ENCODE measurements at regions not wholly inside any gene's neighbourhood (a gene's known extent, or its start where the extent isn't known, plus 50 kb on each side); places are given as distances from the start of the nearest gene placed in this dataset.
"Not testable (repeated sequence)": the region's sequence is repeated elsewhere in the genome, so short reads cannot be mapped to it uniquely, and the experiment has no call there.

DNA sequence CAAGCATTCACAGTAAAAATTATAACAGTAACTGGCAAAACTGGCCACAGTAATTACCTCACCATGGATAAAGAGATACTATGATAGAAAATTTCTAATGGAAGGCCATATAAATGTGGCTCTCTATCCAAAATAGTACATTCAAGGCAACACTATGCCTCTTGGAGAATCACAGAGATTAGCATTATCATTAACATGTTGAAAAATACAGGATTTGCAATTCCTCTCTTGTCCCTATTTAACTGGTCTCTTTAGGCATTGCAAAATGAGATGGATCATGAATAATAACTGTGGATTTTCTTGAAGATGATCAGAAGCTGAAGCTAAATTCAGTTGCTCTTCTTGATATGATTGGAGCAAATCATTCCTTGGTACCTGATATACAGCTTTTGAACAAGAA, 100.8 kb upstream of the HGF start:
- DNase-seq (no peak), ATAC-seq (no peak)
- intact Hi-C loops (cut with DNase I) = no loop called here
- TF ChIP-seq, protein P1, sequence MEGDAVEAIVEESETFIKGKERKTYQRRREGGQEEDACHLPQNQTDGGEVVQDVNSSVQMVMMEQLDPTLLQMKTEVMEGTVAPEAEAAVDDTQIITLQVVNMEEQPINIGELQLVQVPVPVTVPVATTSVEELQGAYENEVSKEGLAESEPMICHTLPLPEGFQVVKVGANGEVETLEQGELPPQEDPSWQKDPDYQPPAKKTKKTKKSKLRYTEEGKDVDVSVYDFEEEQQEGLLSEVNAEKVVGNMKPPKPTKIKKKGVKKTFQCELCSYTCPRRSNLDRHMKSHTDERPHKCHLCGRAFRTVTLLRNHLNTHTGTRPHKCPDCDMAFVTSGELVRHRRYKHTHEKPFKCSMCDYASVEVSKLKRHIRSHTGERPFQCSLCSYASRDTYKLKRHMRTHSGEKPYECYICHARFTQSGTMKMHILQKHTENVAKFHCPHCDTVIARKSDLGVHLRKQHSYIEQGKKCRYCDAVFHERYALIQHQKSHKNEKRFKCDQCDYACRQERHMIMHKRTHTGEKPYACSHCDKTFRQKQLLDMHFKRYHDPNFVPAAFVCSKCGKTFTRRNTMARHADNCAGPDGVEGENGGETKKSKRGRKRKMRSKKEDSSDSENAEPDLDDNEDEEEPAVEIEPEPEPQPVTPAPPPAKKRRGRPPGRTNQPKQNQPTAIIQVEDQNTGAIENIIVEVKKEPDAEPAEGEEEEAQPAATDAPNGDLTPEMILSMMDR (IDR thresholded peaks at IDR 0.05) = no peak
- H3K4me1 ChIP-seq = no peaks in the 10 kb centered on the region
- no peak overlapping the region for H3K4me3 ChIP-seq
- H3K9me3 ChIP-seq = peaks cover 0 to 3% (median 0%) of the 10 kb centered on the region in 11 donors
- H3K36me3 ChIP-seq = no peaks in the 10 kb centered on the region
- H3K27ac ChIP-seq = no peak overlapping the region
- no peaks in the 10 kb centered on the region for H3K27me3 ChIP-seq

DNA sequence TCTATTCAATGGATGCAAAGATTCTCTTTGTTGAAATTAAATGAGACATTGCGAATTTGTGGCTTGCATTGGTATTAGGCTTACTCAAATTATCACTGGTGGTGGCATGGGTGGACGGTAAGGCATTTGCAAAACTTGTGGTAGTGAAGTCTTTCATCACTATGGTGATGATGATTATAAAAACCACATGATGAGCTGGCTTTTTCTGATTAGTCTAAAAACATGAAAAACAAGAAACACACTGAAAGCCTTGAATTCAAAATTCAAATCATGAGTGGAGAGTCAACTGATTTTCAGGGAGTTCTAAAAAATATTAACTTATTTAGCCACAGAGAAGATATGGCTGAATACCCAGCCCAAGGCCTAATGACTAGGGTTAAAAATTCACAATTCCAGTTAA, 99.8 kb upstream of the HGF start:
- no peaks in the 10 kb centered on the region for H3K4me1 ChIP-seq
- H3K4me3 ChIP-seq = no peak overlapping the region
- 82 to 93% methylated on average over 2 of the region's 2 CpGs for WGBS, 2 donors
- no peak overlapping the region for H3K27ac ChIP-seq
- H3K27me3 ChIP-seq = no peaks in the 10 kb centered on the region
- H3K36me3 ChIP-seq = no peaks in the 10 kb centered on the region
- peaks cover 0 to 3% (median 0%) of the 10 kb centered on the region in 11 donors for H3K9me3 ChIP-seq
- DNase-seq (no peak), ATAC-seq (no peak)
- TF ChIP-seq, protein P1 (IDR thresholded peaks at IDR 0.05) = no peak
- intact Hi-C loops (cut with DNase I) = loop anchor here in 1 of 10 donors (10.0 kb wide), 1 partner anchor 45 kb away; no protein-coding TSS in a partner anchor

DNA sequence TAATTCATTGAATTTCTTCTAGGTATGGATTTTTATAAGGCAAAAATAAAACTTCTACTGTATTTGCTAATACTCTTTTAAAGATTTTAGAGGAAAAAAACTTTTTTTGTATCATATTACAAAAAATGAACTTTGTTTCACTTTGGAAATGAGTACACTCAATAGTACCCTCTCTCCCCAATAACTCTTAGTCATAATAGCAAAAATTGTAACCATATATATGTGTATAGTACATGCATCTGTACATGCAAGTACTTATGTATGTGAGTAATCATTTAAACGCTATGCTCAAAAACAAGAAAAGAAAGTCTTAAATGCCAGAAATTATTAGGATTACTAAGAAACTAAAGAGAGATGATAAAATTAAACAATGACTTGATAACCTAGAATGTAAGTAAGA, 95.9 kb upstream of the HGF start:
- Histone ChIP-seq H3K27me3 (no peaks in the 10 kb centered on the region), H3K27ac (no peak overlapping the region), H3K36me3 (no peaks in the 10 kb centered on the region), H3K4me3 (no peak overlapping the region), H3K9me3 (peaks cover 0 to 5% (median 0%) of the 10 kb centered on the region in 11 donors), H3K4me1 (no peaks in the 10 kb centered on the region)
- WGBS, 2 donors = 95 to 96% methylated on average over 1 of the region's 1 CpG
- ATAC-seq = no peak
- TF ChIP-seq, protein P1 (IDR thresholded peaks at IDR 0.05) = no peak
- no peak for DNase-seq
- intact Hi-C loops (cut with DNase I) = loop anchor here in 1 of 10 donors (10.0 kb wide), 1 partner anchor 49 kb away; no protein-coding TSS in a partner anchor

DNA sequence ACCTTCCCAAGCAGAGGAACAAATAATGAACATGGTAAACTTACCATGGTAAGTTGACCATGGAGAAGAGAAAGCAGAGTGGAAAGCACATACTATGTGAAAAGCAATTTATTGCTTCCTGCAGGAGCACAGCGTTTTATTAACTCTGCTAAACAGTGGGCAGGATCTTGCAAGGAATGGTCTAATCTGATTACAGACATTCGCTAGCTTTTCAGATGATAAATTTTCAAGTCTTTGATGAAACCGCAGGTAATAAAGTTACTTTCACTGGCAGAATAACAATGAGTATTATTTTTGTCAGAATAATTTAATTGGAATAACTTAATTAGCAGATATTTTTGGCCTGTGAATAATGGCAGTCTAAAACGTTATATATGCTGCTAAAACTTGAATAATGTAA, 89.6 kb upstream of the HGF start:
- 75 to 84% methylated on average over 4 of the region's 4 CpGs for WGBS, 2 donors
- H3K27ac ChIP-seq = no peak overlapping the region
- no peaks in the 10 kb centered on the region for H3K27me3 ChIP-seq
- TF ChIP-seq, protein P1 (IDR thresholded peaks at IDR 0.05) = no peak
- H3K36me3 ChIP-seq = no peaks in the 10 kb centered on the region
- ATAC-seq (no peak), DNase-seq (no peak)
- H3K4me1 ChIP-seq = no peaks in the 10 kb centered on the region
- intact Hi-C loops (cut with DNase I) = no loop called here
- H3K4me3 ChIP-seq = no peak overlapping the region
- H3K9me3 ChIP-seq = peaks cover 0 to 7% (median 0%) of the 10 kb centered on the region in 11 donors

DNA sequence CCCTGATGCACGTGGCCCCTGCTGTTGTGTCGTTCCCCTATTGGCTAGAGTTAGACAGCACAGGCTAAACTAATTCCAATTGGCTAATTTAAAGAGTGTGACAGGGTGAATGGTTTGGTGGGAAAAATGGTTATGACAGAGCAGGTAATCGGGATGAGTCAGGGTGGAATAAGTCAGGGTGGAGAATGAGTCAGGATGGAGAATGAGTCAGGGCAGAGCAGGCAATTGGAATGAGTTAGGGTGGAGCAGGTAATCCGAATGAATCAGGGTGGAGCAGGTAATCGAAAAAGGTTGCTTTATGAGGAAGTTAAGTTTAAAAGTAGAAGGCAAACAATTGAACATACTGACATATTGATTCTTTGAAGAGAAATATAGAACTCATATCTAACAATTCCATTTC, 89.0 kb upstream of the HGF start:
- H3K27ac ChIP-seq; H3K4me3 ChIP-seq; ATAC-seq; H3K36me3 ChIP-seq; intact Hi-C loops (cut with DNase I); DNase-seq; H3K4me1 ChIP-seq; H3K27me3 ChIP-seq; H3K9me3 ChIP-seq: not testable (repeated sequence)
- 82 to 88% methylated on average over 5 of the region's 5 CpGs for WGBS, 2 donors
